ENCODE measurements at regions not wholly inside any gene's neighbourhood (a gene's known extent, or its start where the extent isn't known, plus 50 kb on each side); places are given as distances from the start of the nearest gene placed in this dataset.

DNA sequence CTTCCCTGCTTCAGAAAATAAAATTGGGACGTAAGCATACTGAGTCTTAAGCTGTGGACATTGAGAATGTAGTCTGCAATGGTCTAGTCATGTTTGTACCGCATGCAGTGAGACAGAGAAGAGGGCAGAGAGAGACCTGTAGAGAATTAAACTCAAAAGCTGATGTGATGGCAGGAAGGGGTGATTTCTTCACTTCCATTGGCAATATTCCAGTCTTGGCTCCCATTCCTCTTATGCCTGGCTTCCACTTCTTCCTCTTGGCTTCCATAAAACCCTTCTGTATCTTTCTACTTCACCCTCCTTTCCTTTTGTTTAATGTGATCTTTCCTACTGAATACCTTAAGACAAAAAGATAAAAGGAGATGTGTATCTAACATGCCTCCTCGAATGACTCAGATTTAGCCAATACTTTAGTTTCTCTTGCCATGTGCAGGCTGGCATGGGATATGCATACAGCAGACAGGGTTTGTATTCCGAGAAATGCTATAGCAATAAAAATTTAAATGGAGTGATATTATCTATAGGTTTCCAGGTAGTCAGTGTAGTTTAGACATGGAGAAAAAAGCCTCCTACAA lies 423.1 kb upstream of the DYNLRB2 start:
- Histone ChIP-seq H3K9me3 (ENCODE audit: insufficient read depth, low read length) (no peaks in the 10 kb centered on the region), H3K36me3 (ENCODE audit: low read length) (no peaks in the 10 kb centered on the region), H3K4me3 (ENCODE audit: insufficient read depth, low read length, poor library complexity, severe bottlenecking) (no peak overlapping the region), H3K4me2 (ENCODE audit: low read depth, low read length, poor library complexity, severe bottlenecking) (no peak overlapping the region), H4K20me1 (ENCODE audit: low read depth, low read length) (no peaks in the 10 kb centered on the region), H3K9me2 (replicated peaks; ENCODE audit: insufficient read depth, low read length) (no peaks in the 10 kb centered on the region), H3K27ac (ENCODE audit: low read depth, low read length) (no peak overlapping the region), H3K79me2 (ENCODE audit: insufficient read depth, low read length) (no peaks in the 10 kb centered on the region), H3K27me3 (ENCODE audit: low read length) (no peaks in the 10 kb centered on the region), H3K9ac (ENCODE audit: low read length) (no peak overlapping the region), H2AFZ (ENCODE audit: low read depth, low read length, severe bottlenecking) (no peak overlapping the region), H3F3A (ENCODE audit: insufficient read depth) (no peaks in the 10 kb centered on the region)
- TF ChIP-seq, protein P1, sequence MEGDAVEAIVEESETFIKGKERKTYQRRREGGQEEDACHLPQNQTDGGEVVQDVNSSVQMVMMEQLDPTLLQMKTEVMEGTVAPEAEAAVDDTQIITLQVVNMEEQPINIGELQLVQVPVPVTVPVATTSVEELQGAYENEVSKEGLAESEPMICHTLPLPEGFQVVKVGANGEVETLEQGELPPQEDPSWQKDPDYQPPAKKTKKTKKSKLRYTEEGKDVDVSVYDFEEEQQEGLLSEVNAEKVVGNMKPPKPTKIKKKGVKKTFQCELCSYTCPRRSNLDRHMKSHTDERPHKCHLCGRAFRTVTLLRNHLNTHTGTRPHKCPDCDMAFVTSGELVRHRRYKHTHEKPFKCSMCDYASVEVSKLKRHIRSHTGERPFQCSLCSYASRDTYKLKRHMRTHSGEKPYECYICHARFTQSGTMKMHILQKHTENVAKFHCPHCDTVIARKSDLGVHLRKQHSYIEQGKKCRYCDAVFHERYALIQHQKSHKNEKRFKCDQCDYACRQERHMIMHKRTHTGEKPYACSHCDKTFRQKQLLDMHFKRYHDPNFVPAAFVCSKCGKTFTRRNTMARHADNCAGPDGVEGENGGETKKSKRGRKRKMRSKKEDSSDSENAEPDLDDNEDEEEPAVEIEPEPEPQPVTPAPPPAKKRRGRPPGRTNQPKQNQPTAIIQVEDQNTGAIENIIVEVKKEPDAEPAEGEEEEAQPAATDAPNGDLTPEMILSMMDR (IDR thresholded peaks at IDR 0.05; ENCODE audit: insufficient read depth, low read length, poor library complexity, severe bottlenecking), result no peak
- TF ChIP-seq EZH2phosphoT487 (conservative IDR thresholded peaks at IDR 0.05; ENCODE audit: low read length), result no peak

DNA sequence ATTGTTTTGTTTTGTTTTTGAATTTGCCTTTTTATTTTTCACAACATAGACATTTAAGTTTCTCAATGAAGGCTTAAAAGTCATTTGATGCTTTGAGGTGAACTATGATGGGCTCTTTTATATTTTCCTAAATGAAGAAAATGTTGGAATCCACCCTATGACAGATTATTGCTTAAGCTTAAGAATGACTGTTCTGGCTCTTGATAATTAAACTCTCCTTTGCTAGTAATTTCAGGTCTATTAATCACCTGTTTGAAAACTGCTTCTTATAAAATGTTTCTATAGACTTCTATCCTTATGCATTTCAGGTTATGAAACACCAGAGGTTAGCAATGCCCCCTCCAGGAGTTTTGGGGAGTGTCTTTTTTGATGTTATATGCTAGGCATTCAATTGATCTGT lies 424.1 kb upstream of the DYNLRB2 start:
- no peaks in the 10 kb centered on the region for H4K20me1 ChIP-seq (ENCODE audit: low read depth, low read length)
- H3F3A ChIP-seq (ENCODE audit: insufficient read depth), result no peaks in the 10 kb centered on the region
- H3K9me2 ChIP-seq (replicated peaks; ENCODE audit: insufficient read depth, low read length), result no peaks in the 10 kb centered on the region
- H2AFZ ChIP-seq (ENCODE audit: low read depth, low read length, severe bottlenecking), result no peak overlapping the region
- H3K9ac ChIP-seq (ENCODE audit: low read length), result no peak overlapping the region
- H3K79me2 ChIP-seq (ENCODE audit: insufficient read depth, low read length), result no peaks in the 10 kb centered on the region
- H3K4me3 ChIP-seq (ENCODE audit: insufficient read depth, low read length, poor library complexity, severe bottlenecking), result no peak overlapping the region
- no peak overlapping the region for H3K27ac ChIP-seq (ENCODE audit: low read depth, low read length)
- H3K9me3 ChIP-seq (ENCODE audit: insufficient read depth, low read length), result no peaks in the 10 kb centered on the region
- TF ChIP-seq, protein P1 (IDR thresholded peaks at IDR 0.05; ENCODE audit: insufficient read depth, low read length, poor library complexity, severe bottlenecking), result no peak
- H3K36me3 ChIP-seq (ENCODE audit: low read length), result no peaks in the 10 kb centered on the region
- H3K4me2 ChIP-seq (ENCODE audit: low read depth, low read length, poor library complexity, severe bottlenecking), result no peak overlapping the region
- H3K27me3 ChIP-seq (ENCODE audit: low read length), result no peaks in the 10 kb centered on the region

DNA sequence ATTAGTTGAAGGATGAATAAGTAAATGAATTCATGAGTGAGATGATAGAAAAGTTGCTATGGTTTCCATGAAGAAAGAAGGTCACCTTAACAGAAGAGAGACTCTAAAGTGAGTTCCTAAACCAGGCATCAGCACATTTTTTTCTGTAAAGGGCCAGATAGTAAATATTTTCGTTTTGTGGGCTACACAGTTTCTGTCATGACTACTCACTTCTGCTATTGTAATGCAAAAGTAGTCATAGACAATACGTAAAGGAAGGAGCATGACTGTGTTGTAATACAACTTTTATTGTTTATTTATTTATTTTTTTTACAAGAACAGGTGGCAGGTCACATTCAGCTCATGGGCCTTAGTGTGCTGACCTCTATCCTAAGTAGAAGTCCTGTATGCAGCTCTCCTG lies 426.1 kb upstream of the DYNLRB2 start:
- Histone ChIP-seq H3K36me3 (ENCODE audit: low read length) (no peaks in the 10 kb centered on the region), H4K20me1 (ENCODE audit: low read depth, low read length) (no peaks in the 10 kb centered on the region), H3K4me2 (ENCODE audit: low read depth, low read length, poor library complexity, severe bottlenecking) (no peak overlapping the region), H3K9me3 (ENCODE audit: insufficient read depth, low read length) (no peaks in the 10 kb centered on the region), H3K4me3 (ENCODE audit: insufficient read depth, low read length, poor library complexity, severe bottlenecking) (no peak overlapping the region), H3K79me2 (ENCODE audit: insufficient read depth, low read length) (no peaks in the 10 kb centered on the region), H3K27me3 (ENCODE audit: low read length) (no peaks in the 10 kb centered on the region), H2AFZ (ENCODE audit: low read depth, low read length, severe bottlenecking) (no peak overlapping the region), H3K27ac (ENCODE audit: low read depth, low read length) (no peak overlapping the region), H3K9me2 (replicated peaks; ENCODE audit: insufficient read depth, low read length) (no peaks in the 10 kb centered on the region), H3F3A (ENCODE audit: insufficient read depth) (no peaks in the 10 kb centered on the region), H3K9ac (ENCODE audit: low read length) (no peak overlapping the region)
- TF ChIP-seq EZH2phosphoT487 (conservative IDR thresholded peaks at IDR 0.05; ENCODE audit: low read length), result no peak
- TF ChIP-seq, protein P1 (IDR thresholded peaks at IDR 0.05; ENCODE audit: insufficient read depth, low read length, poor library complexity, severe bottlenecking), result no peak

Measured in SU-DHL-6 (cell line).